ENCODE measurements at regions not wholly inside any gene's neighbourhood (a gene's known extent, or its start where the extent isn't known, plus 50 kb on each side); places are given as distances from the start of the nearest gene placed in this dataset.

DNA sequence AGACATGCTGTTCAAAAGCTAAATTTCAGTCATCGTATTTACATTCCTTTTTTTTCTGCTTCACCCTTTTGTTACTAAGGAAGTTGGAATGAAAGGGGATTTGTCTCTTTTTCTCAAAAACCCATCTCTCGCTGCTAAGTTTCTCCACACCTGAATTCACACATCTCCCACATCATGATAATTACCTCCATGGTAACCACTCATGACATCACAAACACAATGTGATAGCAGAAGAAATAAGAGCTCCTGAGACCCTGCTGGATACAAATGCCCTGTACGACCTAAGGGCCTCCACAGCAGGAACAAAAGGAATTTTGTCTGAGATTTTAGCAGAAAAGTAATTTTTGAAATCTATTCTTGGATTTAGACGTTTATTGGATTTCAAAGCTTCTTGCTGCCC, 82.6 kb upstream of the GNAO1 start (continued):
- TF ChIP-seq BCLAF1 (IDR thresholded peaks at IDR 0.05) (no peak), RAD51 (IDR thresholded peaks at IDR 0.05) (no peak), ESRRA (IDR thresholded peaks at IDR 0.05; ENCODE audit: low read length) (no peak)

DNA sequence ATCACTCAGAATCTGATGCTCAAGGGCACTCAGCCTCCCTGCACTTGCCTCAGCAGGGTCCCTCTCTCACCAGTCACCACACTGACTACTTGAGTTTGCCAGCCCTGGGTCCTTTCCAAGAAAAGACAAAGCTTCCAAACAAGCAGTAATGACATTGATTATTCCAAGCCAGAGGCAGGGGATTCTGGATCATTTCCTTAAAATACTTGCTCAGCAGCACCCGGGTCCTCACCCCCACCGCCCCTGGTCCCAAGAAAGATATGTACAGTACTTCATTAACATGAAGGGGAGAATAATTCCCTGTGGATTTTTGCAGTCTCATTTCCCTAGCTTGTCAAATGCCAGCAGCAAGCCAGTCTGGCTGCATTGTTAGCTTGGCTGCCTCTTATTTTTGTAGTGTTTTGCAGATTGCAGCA, 83.2 kb upstream of the GNAO1 start:
- ATAC-seq, result no peak
- ChIA-PET POLR2A (no interaction called here), SMC1A (ENCODE audit: uncharacterized antibody, unreplicated experiment) (interaction anchor here (1.6 kb wide), 1 partner anchor 17 kb away, joined by 5 read pairs; no protein-coding TSS in a partner anchor), CTCF (no interaction called here), RAD21 (ENCODE audit: unreplicated experiment) (no interaction called here)
- Histone ChIP-seq H3K27ac (ENCODE audit: control insufficient read depth, insufficient read depth) (no peak overlapping the region), H3K4me1 (ENCODE audit: control insufficient read depth, insufficient read depth, low read length) (no peaks in the 10 kb centered on the region), H3K79me2 (ENCODE audit: control insufficient read depth, insufficient read depth, low read length) (no peaks in the 10 kb centered on the region), H3K4me2 (ENCODE audit: control insufficient read depth, insufficient read depth) (no peak overlapping the region), H3K9ac (ENCODE audit: control insufficient read depth, insufficient read depth, low read length) (no peak overlapping the region), H2AFZ (ENCODE audit: control insufficient read depth, low read depth, low read length) (no peak overlapping the region), H3K4me3 (no peak overlapping the region), H3K36me3 (ENCODE audit: control insufficient read depth in 2 of 2, insufficient read depth in 2 of 2, low read length in 1 of 2) (no peaks in the 10 kb centered on the region), H4K20me1 (ENCODE audit: control insufficient read depth, insufficient read depth) (no peaks in the 10 kb centered on the region), H3K27me3 (replicated peaks in 1 of 2; ENCODE audit: control insufficient read depth in 2 of 2, insufficient read depth in 2 of 2, low read length in 1 of 2) (peaks cover 0 to 2% of the 10 kb centered on the region in 2 experiments; a peak in 2 of 4 replicates), H3K9me3 (replicated peaks; ENCODE audit: control insufficient read depth, insufficient read depth, low read length) (no peaks in the 10 kb centered on the region)
- BruUV-seq (replicated peaks), result no TSS peak
- DNase-seq (ENCODE audit: low read depth, low spot score), result no peak
- WGBS (ENCODE audit: insufficient coverage, insufficient replicate concordance, low lambda C conversion rate, missing lambda C conversion rate), result 0% methylated on average over 2 of the region's 2 CpGs
- TF ChIP-seq STAT1 (conservative IDR thresholded peaks at IDR 0.05) (no peak), SMC3 (IDR thresholded peaks at IDR 0.05; ENCODE audit: borderline replicate concordance, low read length) (no peak), SRF (IDR thresholded peaks at IDR 0.05; ENCODE audit: low read depth in 2 of 2, low read length in 2 of 2) (no peak), SP1 (IDR thresholded peaks at IDR 0.05; ENCODE audit: low read depth, low read length) (no peak), KAT2A (conservative IDR thresholded peaks at IDR 0.05; ENCODE audit: control insufficient read depth, low read depth, low read length) (no peak), POLR2AphosphoS2 (IDR thresholded peaks at IDR 0.05; ENCODE audit: low read depth, low read length) (no peak), E4F1 (IDR thresholded peaks at IDR 0.05; ENCODE audit: borderline replicate concordance, partially characterized antibody) (no peak), DPF2 (IDR thresholded peaks at IDR 0.05) (no peak), SUPT20H (IDR thresholded peaks at IDR 0.05; ENCODE audit: borderline replicate concordance, control insufficient read depth, low read depth, low read length) (no peak), RFX5 (IDR thresholded peaks at IDR 0.05; ENCODE audit: low read depth, low read length) (no peak), RBBP5 (conservative IDR thresholded peaks at IDR 0.05) (no peak), ZNF217 (IDR thresholded peaks at IDR 0.05) (no peak), POLR2AphosphoS5 (IDR thresholded peaks at IDR 0.05; ENCODE audit: low read length) (no peak), EGR1 (IDR thresholded peaks at IDR 0.05; ENCODE audit: borderline replicate concordance in 1 of 2, low read depth in 2 of 2, low read length in 2 of 2) (no peak), YBX1 (IDR thresholded peaks at IDR 0.05) (no peak), NR2C1 (IDR thresholded peaks at IDR 0.05) (no peak), ATF3 (IDR thresholded peaks at IDR 0.05; ENCODE audit: borderline replicate concordance, extremely low read depth, low read depth, low read length) (no peak), ZZZ3 (IDR thresholded peaks at IDR 0.05; ENCODE audit: control insufficient read depth, insufficient read length, low read depth) (no peak)
- in situ Hi-C loops (cut with MboI), result no loop called here
- no peak for FAIRE-seq
- intact Hi-C loops (cut with micrococcal nuclease; ENCODE audit: unreplicated experiment), result no loop called here

All from GM12878 (cell line).